B cell (primary cell): ENCODE measurements at regions not wholly inside any gene's neighbourhood (a gene's known extent, or its start where the extent isn't known, plus 50 kb on each side); places are given as distances from the start of the nearest gene placed in this dataset.

Experiments used
- ATAC-seq: fragments of 200-7000 bp; cut with Tn5 transposase; one replicate; pipeline ENCODE4 v1.10.0; 2021; ENCODE audit warnings: low read depth, mild to moderate bottlenecking, moderate number of reproducible peaks, moderate library complexity
- CTCF ChIA-PET: fragments of 350-600 bp; sonication (Branson Sonifier 250); formaldehyde crosslinking; loops from one replicate; lab custom pipeline; 2021; ENCODE audit warnings: antibody characterized with exemption, inconsistent platforms; lab: Charles Lee
- POLR2A ChIA-PET: fragments of 350-600 bp; sonication (Branson Sonifier 250); formaldehyde crosslinking; loops from one replicate; lab custom pipeline; 2021; ENCODE audit warnings: antibody characterized with exemption; lab: Charles Lee
- DNase-seq: peaks from one replicate; pipeline ENCODE4 v3.0.0; 2013
- H2AFZ ChIP-seq: 2 replicates; pipeline ENCODE4 v1.6.1; 2012; ENCODE audit warnings: mild to moderate bottlenecking, low read depth, low read length; ENCODE audit not compliant: insufficient read depth, poor library complexity, severe bottlenecking
- H3K27ac ChIP-seq, 2 donors: 1 replicate in 1 of 2; 2 replicates in 1 of 2; pipeline ENCODE4 v1.5.1; 2012 to 2013; ENCODE audit warnings: low read length in 2 of 2, mild to moderate bottlenecking in 2 of 2, moderate library complexity in 1 of 2
- H3K27me3 ChIP-seq, 4 experiments: fragments of 200-600 bp in 1 of 4; sonication (generic) in 1 of 4; replicated peaks in 1 of 4; 1 replicate in 2 of 4; 2 replicates in 2 of 4; pipeline versions ENCODE4 v1.6.1 to v1.7.0; 2013 to 2016; ENCODE audit warnings: low read length in 3 of 4, mild to moderate bottlenecking in 2 of 4, mixed read lengths in 1 of 4, moderate library complexity in 1 of 4; ENCODE audit not compliant: insufficient read depth in 4 of 4, control insufficient read depth in 3 of 4; ENCODE audit errors: control extremely low read depth in 1 of 4
- H3K36me3 ChIP-seq, 2 experiments: replicated peaks in 1 of 2; 1 replicate in 1 of 2; 2 replicates in 1 of 2; pipeline versions ENCODE4 v1.6.1 to v1.7.1; 2013; ENCODE audit warnings: low read length in 1 of 2; ENCODE audit not compliant: insufficient read depth in 2 of 2, control insufficient read depth in 1 of 2; ENCODE audit errors: control extremely low read depth in 1 of 2, extremely low read depth in 1 of 2
- H3K4me1 ChIP-seq, 2 donors: fragments of 200-600 bp in 1 of 2; sonication (generic) in 1 of 2; 1 replicate in 1 of 2; 2 replicates in 1 of 2; pipeline versions ENCODE4 v1.5.1 to v1.6.1; 2013 to 2017; ENCODE audit warnings: low read length in 2 of 2; ENCODE audit not compliant: control insufficient read depth in 2 of 2, insufficient read depth in 2 of 2
- H3K4me2 ChIP-seq: replicated peaks from 2 replicates; pipeline ENCODE3; 2012; ENCODE audit warnings: mild to moderate bottlenecking, low read depth, low read length; ENCODE audit not compliant: poor library complexity, severe bottlenecking
- H3K4me3 ChIP-seq, 5 experiments: fragments of 200-600 bp in 1 of 5; sonication (generic) in 1 of 5; 1 replicate in 3 of 5; 2 replicates in 2 of 5; pipeline versions ENCODE4 v1.5.1 to v1.7.0; 2011 to 2016; ENCODE audit warnings: low read length in 4 of 5, mild to moderate bottlenecking in 4 of 5, low read depth in 2 of 5, control low read depth in 1 of 5, moderate library complexity in 1 of 5; ENCODE audit not compliant: insufficient read depth in 1 of 5; ENCODE audit errors: control extremely low read depth in 1 of 5, extremely low read depth in 1 of 5
- H3K79me2 ChIP-seq: fragments of 200-600 bp; sonication (generic); one replicate; pipeline ENCODE4 v1.6.0; 2016; ENCODE audit warnings: low read length; ENCODE audit not compliant: control insufficient read depth, insufficient read depth
- H3K9ac ChIP-seq: fragments of 200-600 bp; sonication (generic); 2 replicates; pipeline ENCODE4 v1.6.1; 2017; ENCODE audit warnings: mild to moderate bottlenecking, low read length, moderate library complexity
- H3K9me3 ChIP-seq, 3 donors: one replicate each; pipeline versions ENCODE4 v1.6.1 to v1.7.1; 2013; ENCODE audit warnings: low read length in 2 of 3; ENCODE audit not compliant: control insufficient read depth in 2 of 3, insufficient read depth in 1 of 3; ENCODE audit errors: control extremely low read depth in 1 of 3
- H4K20me1 ChIP-seq: 2 replicates; pipeline ENCODE4 v1.6.0; 2012; ENCODE audit warnings: mild to moderate bottlenecking, low read length; ENCODE audit not compliant: insufficient read depth, control insufficient read depth, poor library complexity, severe bottlenecking
- H3K27ac Mint-ChIP-seq: one replicate; pipeline ENCODE4 v1.8.0; 2021; ENCODE audit warnings: mixed read lengths
- H3K27me3 Mint-ChIP-seq: one replicate; pipeline ENCODE4 v1.8.0; 2021; ENCODE audit warnings: mixed read lengths
- H3K4me1 Mint-ChIP-seq: one replicate; pipeline ENCODE4 v1.8.0; 2021; ENCODE audit warnings: mixed read lengths
- H3K4me3 Mint-ChIP-seq: one replicate; pipeline ENCODE4 v1.8.0; 2021; ENCODE audit warnings: mixed read lengths
- H3K9me3 Mint-ChIP-seq: one replicate; pipeline ENCODE4 v1.8.0; 2022; ENCODE audit warnings: mixed read lengths; ENCODE audit not compliant: insufficient read depth
- EZH2 ChIP-seq: IDR thresholded peaks from 2 replicates; pipeline ENCODE4 v1.6.1; 2012; ENCODE audit warnings: borderline replicate concordance, low read depth, mild to moderate bottlenecking, moderate library complexity, low read length; ENCODE audit not compliant: insufficient read depth, poor library complexity, severe bottlenecking
- WGBS: methylation state at CpG from one replicate; pipeline ENCODE4 v1.1.5; 2013; ENCODE audit warnings: missing lambda C conversion rate; ENCODE audit not compliant: insufficient coverage; 5-methylcytosine and 5-hydroxymethylcytosine counted together
- intact Hi-C: fragments of 100-400 bp; cut with micrococcal nuclease; formaldehyde crosslinking; loops from one replicate; pipeline ENCODE4 v1.10.0; 2022
- TF ChIP-seq, protein P1 (sequence below): fragments of 200-600 bp; IDR thresholded peaks from one replicate; pipeline ENCODE4 v1.8.0; 2022; ENCODE audit warnings: antibody characterized with exemption, mild to moderate bottlenecking

DNA sequence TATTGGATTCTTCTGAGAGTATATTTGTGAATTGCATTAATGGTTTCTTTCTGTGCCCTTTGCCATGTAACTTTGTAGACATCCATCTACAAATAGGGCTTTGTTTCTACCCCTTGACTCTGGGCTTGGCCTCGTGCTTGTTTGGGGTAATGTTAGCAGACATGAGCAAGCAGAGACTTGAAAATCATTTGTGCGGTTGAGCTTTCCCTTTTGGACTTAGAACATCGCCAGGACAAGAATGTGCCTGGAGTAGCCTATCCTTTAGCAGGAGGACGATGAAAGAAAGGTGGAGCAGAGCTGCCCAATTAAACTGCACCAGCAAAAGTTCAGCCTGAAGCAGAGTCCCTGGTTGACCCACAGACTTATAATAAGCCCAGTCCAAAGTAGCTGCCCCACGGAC, 785.9 kb downstream of the EPHA4 start:
- no peak overlapping the region for H2AFZ ChIP-seq
- no peaks in the 10 kb centered on the region for H3K4me1 Mint-ChIP-seq
- H3K9me3 ChIP-seq, result no peaks in the 10 kb centered on the region
- TF ChIP-seq EZH2, result no peak
- TF ChIP-seq, protein P1, sequence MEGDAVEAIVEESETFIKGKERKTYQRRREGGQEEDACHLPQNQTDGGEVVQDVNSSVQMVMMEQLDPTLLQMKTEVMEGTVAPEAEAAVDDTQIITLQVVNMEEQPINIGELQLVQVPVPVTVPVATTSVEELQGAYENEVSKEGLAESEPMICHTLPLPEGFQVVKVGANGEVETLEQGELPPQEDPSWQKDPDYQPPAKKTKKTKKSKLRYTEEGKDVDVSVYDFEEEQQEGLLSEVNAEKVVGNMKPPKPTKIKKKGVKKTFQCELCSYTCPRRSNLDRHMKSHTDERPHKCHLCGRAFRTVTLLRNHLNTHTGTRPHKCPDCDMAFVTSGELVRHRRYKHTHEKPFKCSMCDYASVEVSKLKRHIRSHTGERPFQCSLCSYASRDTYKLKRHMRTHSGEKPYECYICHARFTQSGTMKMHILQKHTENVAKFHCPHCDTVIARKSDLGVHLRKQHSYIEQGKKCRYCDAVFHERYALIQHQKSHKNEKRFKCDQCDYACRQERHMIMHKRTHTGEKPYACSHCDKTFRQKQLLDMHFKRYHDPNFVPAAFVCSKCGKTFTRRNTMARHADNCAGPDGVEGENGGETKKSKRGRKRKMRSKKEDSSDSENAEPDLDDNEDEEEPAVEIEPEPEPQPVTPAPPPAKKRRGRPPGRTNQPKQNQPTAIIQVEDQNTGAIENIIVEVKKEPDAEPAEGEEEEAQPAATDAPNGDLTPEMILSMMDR, result no peak
- H4K20me1 ChIP-seq, result no peaks in the 10 kb centered on the region
- intact Hi-C loops, result no loop called here
- ATAC-seq (no peak), DNase-seq (no peak)
- 93% methylated on average over 4 of the region's 5 CpGs for WGBS
- H3K27ac Mint-ChIP-seq, result no peak overlapping the region
- peaks cover 3% of the 10 kb centered on the region for H3K27me3 Mint-ChIP-seq
- no peak overlapping the region for H3K9ac ChIP-seq
- no peaks in the 10 kb centered on the region for H3K79me2 ChIP-seq
- no peak overlapping the region for H3K4me3 ChIP-seq
- H3K36me3 ChIP-seq, result no peaks in the 10 kb centered on the region
- H3K27ac ChIP-seq, result no peak overlapping the region
- H3K27me3 ChIP-seq, result no peaks in the 10 kb centered on the region
- no peaks in the 10 kb centered on the region for H3K9me3 Mint-ChIP-seq
- H3K4me2 ChIP-seq, result no peak overlapping the region
- H3K4me1 ChIP-seq, result no peaks in the 10 kb centered on the region
- ChIA-PET CTCF (no interaction called here), POLR2A (no interaction called here)
- no peak overlapping the region for H3K4me3 Mint-ChIP-seq

- CTCF ChIA-PET, result no interaction called here
- TF ChIP-seq EZH2, result no peak
- H3K36me3 ChIP-seq, result no peaks in the 10 kb centered on the region
Observed at GRCh38 chr2:220787251-220787650, 784.9 kb downstream of the EPHA4 start.

More at GRCh38 chr2:220787251-220787650, 784.9 kb downstream of the EPHA4 start:
- Histone ChIP-seq H3K79me2 (no peaks in the 10 kb centered on the region), H3K4me1 (no peaks in the 10 kb centered on the region), H3K4me3 (no peak overlapping the region), H4K20me1 (no peaks in the 10 kb centered on the region), H3K4me2 (no peak overlapping the region), H2AFZ (no peak overlapping the region), H3K27ac (no peak overlapping the region), H3K9me3 (no peaks in the 10 kb centered on the region), H3K9ac (no peak overlapping the region), H3K27me3 (no peaks in the 10 kb centered on the region)
- ATAC-seq (no peak), DNase-seq (no peak)
- no peak overlapping the region for H3K4me3 Mint-ChIP-seq
- H3K27me3 Mint-ChIP-seq, result peaks cover 3% of the 10 kb centered on the region
- H3K4me1 Mint-ChIP-seq, result no peaks in the 10 kb centered on the region
- H3K9me3 Mint-ChIP-seq, result no peaks in the 10 kb centered on the region
- POLR2A ChIA-PET, result no interaction called here
- intact Hi-C loops, result no loop called here
- H3K27ac Mint-ChIP-seq, result no peak overlapping the region
